ENCODE measurements at regions not wholly inside any gene's neighbourhood (a gene's known extent, or its start where the extent isn't known, plus 50 kb on each side); places are given as distances from the start of the nearest gene placed in this dataset.
A peak's percentile ranks its signal among the peaks of the same experiment; 100 is the strongest.

DNA sequence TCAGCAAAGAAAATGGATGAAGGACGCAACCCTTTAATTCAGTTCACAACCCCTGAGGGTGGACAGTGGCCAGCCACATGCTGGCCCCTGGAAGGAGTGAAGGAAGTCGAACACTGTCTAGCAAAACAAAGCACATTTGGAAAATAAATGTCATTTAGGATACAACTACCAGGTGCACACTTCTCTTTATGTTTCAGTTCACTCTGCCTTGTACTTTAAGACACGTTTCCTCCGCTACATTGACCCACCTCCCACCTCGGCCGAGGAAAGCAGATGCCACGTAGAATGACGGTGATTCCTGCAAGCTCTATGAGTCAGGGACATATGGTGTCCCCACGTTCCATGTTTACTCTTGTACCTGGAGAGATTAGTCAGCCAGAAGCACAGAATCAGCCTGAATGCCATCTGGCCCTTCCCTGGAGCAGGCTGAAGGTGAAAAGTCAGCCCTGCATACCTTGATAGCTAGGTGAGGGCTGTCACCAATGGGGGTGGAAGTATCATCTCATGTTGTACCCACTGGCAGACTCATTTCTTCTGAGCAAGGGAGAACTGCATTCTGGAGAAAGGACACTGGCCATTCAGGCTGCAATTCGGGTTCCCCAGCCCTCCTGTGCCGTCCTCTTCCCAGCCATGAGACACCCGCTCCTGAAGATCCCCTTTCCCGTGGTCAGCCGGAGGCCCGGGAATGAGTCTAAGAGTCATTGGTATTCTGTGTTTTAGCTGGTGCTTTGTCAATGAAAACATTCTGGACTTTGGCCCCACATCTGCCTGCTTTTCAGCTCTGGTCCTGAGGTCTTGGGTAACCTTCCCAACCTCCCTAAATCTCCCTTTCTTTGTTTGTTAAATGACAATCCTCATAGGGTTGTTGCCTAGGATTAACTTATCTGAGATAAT lies 60.6 kb downstream of the FOXA2 start (continued):
- TF ChIP-seq ZNF816 (CRISPR knock-in tag; IDR thresholded peaks at IDR 0.05; ENCODE audit: borderline replicate concordance) (peak; percentile 92), ZNF17 (CRISPR knock-in tag; IDR thresholded peaks at IDR 0.05) (no peak), PRPF4 (IDR thresholded peaks at IDR 0.05; ENCODE audit: low read depth, low read length, poor library complexity, severe bottlenecking) (no peak), BHLHE40 (IDR thresholded peaks at IDR 0.05; ENCODE audit: low read length) (0 out of 2 replicates have a peak, but pooled peaks have one; percentile 23), SIN3A (IDR thresholded peaks at IDR 0.05; ENCODE audit: borderline replicate concordance, low read depth, low read length) (no peak), NFAT5 (CRISPR knock-in tag; IDR thresholded peaks at IDR 0.05) (no peak), ZNF75D (CRISPR knock-in tag; IDR thresholded peaks at IDR 0.05; ENCODE audit: borderline replicate concordance) (no peak), REPIN1 (CRISPR knock-in tag; IDR thresholded peaks at IDR 0.05; ENCODE audit: borderline replicate concordance, low read depth) (peak; percentile 87), ZBTB1 (CRISPR knock-in tag; IDR thresholded peaks at IDR 0.05; ENCODE audit: borderline replicate concordance) (no peak), FOXA3 (CRISPR knock-in tag; IDR thresholded peaks at IDR 0.05) (peak; percentile 95), ZNF510 (CRISPR knock-in tag; IDR thresholded peaks at IDR 0.05; ENCODE audit: low read depth) (no peak), RFXANK (CRISPR knock-in tag; IDR thresholded peaks at IDR 0.05) (peak; percentile 63; the same call in 1 of the 2 replicates), SRSF1 (optimal IDR thresholded peaks at IDR 0.05; ENCODE audit: low read depth, low read length) (no peak), RBAK (CRISPR knock-in tag; IDR thresholded peaks at IDR 0.05) (0 out of 2 replicates have a peak, but pooled peaks have one; percentile 12), ZIK1 (CRISPR knock-in tag; IDR thresholded peaks at IDR 0.05; ENCODE audit: borderline replicate concordance, low read depth) (peak; percentile 54; the same call in 1 of the 2 replicates)
- TF ChIP-seq, protein P1, sequence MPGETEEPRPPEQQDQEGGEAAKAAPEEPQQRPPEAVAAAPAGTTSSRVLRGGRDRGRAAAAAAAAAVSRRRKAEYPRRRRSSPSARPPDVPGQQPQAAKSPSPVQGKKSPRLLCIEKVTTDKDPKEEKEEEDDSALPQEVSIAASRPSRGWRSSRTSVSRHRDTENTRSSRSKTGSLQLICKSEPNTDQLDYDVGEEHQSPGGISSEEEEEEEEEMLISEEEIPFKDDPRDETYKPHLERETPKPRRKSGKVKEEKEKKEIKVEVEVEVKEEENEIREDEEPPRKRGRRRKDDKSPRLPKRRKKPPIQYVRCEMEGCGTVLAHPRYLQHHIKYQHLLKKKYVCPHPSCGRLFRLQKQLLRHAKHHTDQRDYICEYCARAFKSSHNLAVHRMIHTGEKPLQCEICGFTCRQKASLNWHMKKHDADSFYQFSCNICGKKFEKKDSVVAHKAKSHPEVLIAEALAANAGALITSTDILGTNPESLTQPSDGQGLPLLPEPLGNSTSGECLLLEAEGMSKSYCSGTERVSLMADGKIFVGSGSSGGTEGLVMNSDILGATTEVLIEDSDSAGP (CRISPR knock-in tag; IDR thresholded peaks at IDR 0.05; ENCODE audit: borderline replicate concordance), result peak; percentile 91
- TF ChIP-seq, protein P2, sequence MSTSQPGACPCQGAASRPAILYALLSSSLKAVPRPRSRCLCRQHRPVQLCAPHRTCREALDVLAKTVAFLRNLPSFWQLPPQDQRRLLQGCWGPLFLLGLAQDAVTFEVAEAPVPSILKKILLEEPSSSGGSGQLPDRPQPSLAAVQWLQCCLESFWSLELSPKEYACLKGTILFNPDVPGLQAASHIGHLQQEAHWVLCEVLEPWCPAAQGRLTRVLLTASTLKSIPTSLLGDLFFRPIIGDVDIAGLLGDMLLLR (CRISPR knock-in tag; IDR thresholded peaks at IDR 0.05), result 0 out of 2 replicates have a peak, but pooled peaks have one; percentile 37
- TF ChIP-seq, protein P3, sequence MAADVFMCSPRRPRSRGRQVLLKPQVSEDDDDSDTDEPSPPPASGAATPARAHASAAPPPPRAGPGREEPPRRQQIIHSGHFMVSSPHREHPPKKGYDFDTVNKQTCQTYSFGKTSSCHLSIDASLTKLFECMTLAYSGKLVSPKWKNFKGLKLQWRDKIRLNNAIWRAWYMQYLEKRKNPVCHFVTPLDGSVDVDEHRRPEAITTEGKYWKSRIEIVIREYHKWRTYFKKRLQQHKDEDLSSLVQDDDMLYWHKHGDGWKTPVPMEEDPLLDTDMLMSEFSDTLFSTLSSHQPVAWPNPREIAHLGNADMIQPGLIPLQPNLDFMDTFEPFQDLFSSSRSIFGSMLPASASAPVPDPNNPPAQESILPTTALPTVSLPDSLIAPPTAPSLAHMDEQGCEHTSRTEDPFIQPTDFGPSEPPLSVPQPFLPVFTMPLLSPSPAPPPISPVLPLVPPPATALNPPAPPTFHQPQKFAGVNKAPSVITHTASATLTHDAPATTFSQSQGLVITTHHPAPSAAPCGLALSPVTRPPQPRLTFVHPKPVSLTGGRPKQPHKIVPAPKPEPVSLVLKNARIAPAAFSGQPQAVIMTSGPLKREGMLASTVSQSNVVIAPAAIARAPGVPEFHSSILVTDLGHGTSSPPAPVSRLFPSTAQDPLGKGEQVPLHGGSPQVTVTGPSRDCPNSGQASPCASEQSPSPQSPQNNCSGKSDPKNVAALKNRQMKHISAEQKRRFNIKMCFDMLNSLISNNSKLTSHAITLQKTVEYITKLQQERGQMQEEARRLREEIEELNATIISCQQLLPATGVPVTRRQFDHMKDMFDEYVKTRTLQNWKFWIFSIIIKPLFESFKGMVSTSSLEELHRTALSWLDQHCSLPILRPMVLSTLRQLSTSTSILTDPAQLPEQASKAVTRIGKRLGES (CRISPR knock-in tag; IDR thresholded peaks at IDR 0.05; ENCODE audit: borderline replicate concordance), result 0 out of 2 replicates have a peak, but pooled peaks have one; percentile 61

Measured in HepG2 (cell line).